H1 (cell line): ENCODE measurements at regions not wholly inside any gene's neighbourhood (a gene's known extent, or its start where the extent isn't known, plus 50 kb on each side); places are given as distances from the start of the nearest gene placed in this dataset.

Experiments
- CTCF ChIA-PET: fragments of 300-600 bp; sonication (Branson Sonifier 250); formaldehyde crosslinking; loops from one replicate; lab custom pipeline; 2021; ENCODE audit not compliant: partially characterized antibody; lab: Charles Lee
- POLR2A ChIA-PET: fragments of 300-600 bp; sonication (Branson Sonifier 250); formaldehyde crosslinking; loops from one replicate; lab custom pipeline; 2021; ENCODE audit warnings: inconsistent platforms; ENCODE audit not compliant: partially characterized antibody; lab: Charles Lee
- DNase-seq, 2 experiments: peaks; one replicate each; pipeline versions ENCODE4 v3.0.0 to v3.0.0-alpha.2; 2010 to 2022; ENCODE audit warnings: low spot score in 2 of 2, low read depth in 1 of 2, mixed read lengths in 1 of 2
- FAIRE-seq: peaks from 2 replicates; lab custom pipeline; 2011; peaks lifted over from hg19 to GRCh38; lab: Jason Lieb, UNC
- H2AFZ ChIP-seq: 2 replicates; pipeline ENCODE4 v1.8.1; 2012; ENCODE audit warnings: low read length, inconsistent platforms
- H2AK5ac ChIP-seq: 2 replicates; pipeline ENCODE4 v1.6.1; 2013; ENCODE audit warnings: low read depth, low read length
- H2BK120ac ChIP-seq: replicated peaks from 2 replicates; pipeline ENCODE3; 2013; ENCODE audit warnings: low read depth, low read length, inconsistent platforms
- H2BK12ac ChIP-seq: 2 replicates; pipeline ENCODE4 v1.6.1; 2013; ENCODE audit warnings: low read depth, low read length
- H2BK15ac ChIP-seq: 2 replicates; pipeline ENCODE4 v1.6.1; 2013; ENCODE audit warnings: low read length
- H2BK20ac ChIP-seq: 2 replicates; pipeline ENCODE4 v1.6.1; 2013; ENCODE audit warnings: low read length
- H2BK5ac ChIP-seq: 2 replicates; pipeline ENCODE4 v1.6.1; 2013; ENCODE audit warnings: low read depth, low read length
- H3K14ac ChIP-seq: 2 replicates; pipeline ENCODE4 v1.6.1; 2013; ENCODE audit warnings: inconsistent platforms; ENCODE audit not compliant: insufficient read length
- H3K18ac ChIP-seq: 2 replicates; pipeline ENCODE4 v1.6.1; 2013; ENCODE audit warnings: low read length; ENCODE audit errors: extremely low read depth
- H3K23ac ChIP-seq: 2 replicates; pipeline ENCODE4 v1.6.1; 2013; ENCODE audit warnings: inconsistent platforms; ENCODE audit not compliant: insufficient read length
- H3K23me2 ChIP-seq: 2 replicates; pipeline ENCODE4 v1.6.1; 2013; ENCODE audit warnings: low read depth, low read length
- H3K27ac ChIP-seq: 2 replicates; pipeline ENCODE4 v1.6.1; 2011; ENCODE audit warnings: low read depth, low read length, inconsistent platforms
- H3K27me3 ChIP-seq, 4 experiments: replicated peaks in 1 of 4; 1 replicate in 1 of 4; 2 replicates in 3 of 4; pipeline versions ENCODE4 v1.6.1 to v1.8.1; 2011 to 2013; ENCODE audit warnings: low read length in 3 of 4, mild to moderate bottlenecking in 3 of 4, inconsistent platforms in 2 of 4, mixed read lengths in 2 of 4, moderate library complexity in 1 of 4; ENCODE audit not compliant: control insufficient read depth in 3 of 4, insufficient read depth in 3 of 4; ENCODE audit errors: extremely low read depth in 1 of 4
- H3K36me3 ChIP-seq, 4 experiments: 2 replicates each; pipeline versions ENCODE4 v1.6.1 to v1.8.1; 2011 to 2013; ENCODE audit warnings: mild to moderate bottlenecking in 4 of 4, low read length in 3 of 4, moderate library complexity in 2 of 4, control low read depth in 1 of 4, inconsistent platforms in 1 of 4; ENCODE audit not compliant: insufficient read depth in 4 of 4, control insufficient read depth in 2 of 4
- H3K4ac ChIP-seq: replicated peaks from 2 replicates; pipeline ENCODE3; 2013; ENCODE audit warnings: low read length, low read depth, mixed read lengths, inconsistent platforms; ENCODE audit not compliant: insufficient read length
- H3K4me1 ChIP-seq, 4 experiments: replicated peaks in 1 of 4; 1 replicate in 1 of 4; 2 replicates in 3 of 4; pipeline versions ENCODE4 v1.6.1 to v1.8.1; 2011 to 2013; ENCODE audit warnings: low read length in 3 of 4, inconsistent platforms in 2 of 4, mixed read lengths in 1 of 4; ENCODE audit not compliant: insufficient read depth in 4 of 4, control insufficient read depth in 3 of 4
- H3K4me2 ChIP-seq, 2 experiments: 2 replicates each; pipeline versions ENCODE4 v1.6.1 to v1.8.1; 2011 to 2013; ENCODE audit warnings: low read depth in 2 of 2, low read length in 2 of 2, control low read depth in 1 of 2, inconsistent platforms in 1 of 2, mild to moderate bottlenecking in 1 of 2; ENCODE audit not compliant: insufficient read depth in 1 of 2
- H3K4me3 ChIP-seq, 4 experiments: fragments of 200-600, 300-600 bp in 1 of 4; sonication (generic), shearing (Covaris generic), sonication (Bioruptor Twin) in 1 of 4; 2 replicates each; pipeline versions ENCODE4 v1.5.1 to v1.8.1; 2011 to 2016; ENCODE audit warnings: low read length in 4 of 4, low read depth in 3 of 4, control low read depth in 2 of 4, inconsistent platforms in 2 of 4, mild to moderate bottlenecking in 2 of 4, mixed read lengths in 1 of 4, moderate library complexity in 1 of 4; ENCODE audit not compliant: insufficient read depth in 2 of 4; ENCODE audit errors: extremely low read depth in 1 of 4
- H3K56ac ChIP-seq: replicated peaks from 2 replicates; pipeline ENCODE3; 2013; ENCODE audit warnings: low read depth, mild to moderate bottlenecking, mixed read lengths, low read length, inconsistent platforms; ENCODE audit not compliant: insufficient read length
- H3K79me1 ChIP-seq: 2 replicates; pipeline ENCODE4 v1.6.1; 2013; ENCODE audit warnings: low read depth, low read length, control low read depth
- H3K79me2 ChIP-seq, 2 experiments: 2 replicates each; pipeline versions ENCODE4 v1.6.1 to v1.8.1; 2012 to 2013; ENCODE audit warnings: low read length in 2 of 2, mild to moderate bottlenecking in 2 of 2, inconsistent platforms in 1 of 2; ENCODE audit not compliant: insufficient read depth in 2 of 2, control insufficient read depth in 1 of 2
- H3K9ac ChIP-seq, 4 experiments: replicated peaks in 1 of 4; 1 replicate in 1 of 4; 2 replicates in 3 of 4; pipeline versions ENCODE4 v1.6.1 to v1.8.1; 2011 to 2013; ENCODE audit warnings: low read depth in 3 of 4, low read length in 3 of 4, control low read depth in 2 of 4, mild to moderate bottlenecking in 2 of 4, moderate library complexity in 2 of 4, inconsistent platforms in 1 of 4; ENCODE audit errors: extremely low read depth in 1 of 4
- H3K9me3 ChIP-seq, 2 experiments: 2 replicates each; pipeline versions ENCODE4 v1.6.1 to v1.8.1; 2012 to 2013; ENCODE audit warnings: mild to moderate bottlenecking in 2 of 2, moderate library complexity in 2 of 2, control low read depth in 1 of 2, inconsistent platforms in 1 of 2, low read depth in 1 of 2, low read length in 1 of 2, mixed read lengths in 1 of 2; ENCODE audit not compliant: insufficient read depth in 2 of 2
- H4K20me1 ChIP-seq, 2 experiments: replicated peaks in 1 of 2; 2 replicates each; pipeline versions ENCODE3 to v1.8.1; 2011 to 2013; ENCODE audit warnings: inconsistent platforms in 2 of 2, low read length in 2 of 2, mild to moderate bottlenecking in 1 of 2; ENCODE audit not compliant: insufficient read depth in 2 of 2, control insufficient read depth in 1 of 2
- H4K5ac ChIP-seq: 2 replicates; pipeline ENCODE4 v1.6.1; 2013; ENCODE audit warnings: low read length, low read depth, mixed read lengths, inconsistent platforms; ENCODE audit not compliant: insufficient read length
- H4K8ac ChIP-seq: 2 replicates; pipeline ENCODE4 v1.8.0; 2013; ENCODE audit warnings: mild to moderate bottlenecking, moderate library complexity, low read length, inconsistent platforms; ENCODE audit not compliant: insufficient read depth; ENCODE audit errors: extremely low read depth
- H4K91ac ChIP-seq: replicated peaks from 2 replicates; pipeline ENCODE3; 2013; ENCODE audit warnings: low read length, mixed read lengths, inconsistent platforms; ENCODE audit not compliant: insufficient read length
- BACH1 ChIP-seq: IDR thresholded peaks from 2 replicates; pipeline ENCODE4 v1.6.1; 2012; ENCODE audit warnings: low read length, improper control_type of control experiment
- EGR1 ChIP-seq: IDR thresholded peaks from 2 replicates; pipeline ENCODE4 v1.6.1; 2011; ENCODE audit warnings: low read depth, low read length, borderline replicate concordance
- GTF2F1 ChIP-seq: IDR thresholded peaks from 2 replicates; pipeline ENCODE4 v1.6.1; 2012; ENCODE audit warnings: low read depth, low read length, improper control_type of control experiment, borderline replicate concordance
- KDM1A ChIP-seq: fragments of 200-600, 300-600 bp; sonication (generic); IDR thresholded peaks from 2 replicates; pipeline ENCODE4 v1.7.1; 2016; ENCODE audit warnings: mild to moderate bottlenecking, low read length, borderline replicate concordance
- RAD21 ChIP-seq, 2 experiments: IDR thresholded peaks in 1 of 2; conservative IDR thresholded peaks in 1 of 2; 2 replicates each; pipeline ENCODE4 v1.6.1; 2011; ENCODE audit warnings: low read depth in 2 of 2, low read length in 2 of 2, improper control_type of control experiment in 1 of 2, inconsistent platforms in 1 of 2, mild to moderate bottlenecking in 1 of 2, moderate library complexity in 1 of 2
- RNF2 ChIP-seq: fragments of 200-900, 300-1000 bp; sonication (generic); IDR thresholded peaks from 2 replicates; pipeline ENCODE4 v1.7.1; 2016; ENCODE audit warnings: borderline replicate concordance, low read depth, mild to moderate bottlenecking, antibody characterized with exemption, low read length; ENCODE audit not compliant: poor library complexity, severe bottlenecking; ENCODE audit errors: missing control alignments
- SP4 ChIP-seq: IDR thresholded peaks from 2 replicates; pipeline ENCODE4 v1.6.1; 2012; ENCODE audit warnings: low read length, inconsistent platforms
- TCF12 ChIP-seq: IDR thresholded peaks from 2 replicates; pipeline ENCODE4 v1.6.1; 2011; ENCODE audit warnings: low read depth, mild to moderate bottlenecking, low read length
- TEAD4 ChIP-seq: IDR thresholded peaks from 2 replicates; pipeline ENCODE4 v1.6.1; 2012; ENCODE audit warnings: low read depth, low read length, inconsistent platforms, mixed read lengths

DNA sequence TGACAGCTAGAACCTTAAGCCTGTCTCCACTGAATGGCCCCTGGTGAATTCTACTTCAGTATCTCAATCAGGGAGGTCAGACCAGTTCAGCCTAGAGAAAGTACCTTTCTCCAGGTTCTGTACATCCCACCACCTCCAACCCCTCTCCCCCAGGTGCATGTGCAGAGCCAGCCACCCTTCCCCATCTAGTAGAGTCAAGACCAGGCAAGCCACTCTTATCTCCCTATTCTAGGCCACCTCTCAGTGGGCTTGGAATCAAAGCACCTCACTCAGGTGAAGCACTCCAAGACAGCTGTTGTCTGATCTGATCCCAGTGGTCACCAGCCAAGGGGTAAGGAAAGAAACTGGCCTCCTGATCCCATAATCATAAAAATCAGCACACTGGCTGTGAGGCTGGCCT, 340.9 kb downstream of the BCL11B start:
- no peak for TF ChIP-seq KDM1A
- no peak for TF ChIP-seq EGR1
- TF ChIP-seq TCF12, result no peak
- no peak for TF ChIP-seq BACH1
- TF ChIP-seq RAD21 (IDR thresholded peaks at IDR 0.05 in 1 of 2, conservative IDR thresholded peaks at IDR 0.05 in 1 of 2; ENCODE audit: low read depth in 2 of 2, low read length in 2 of 2), result no peak
- TF ChIP-seq TEAD4, result no peak
- TF ChIP-seq GTF2F1, result no peak
- TF ChIP-seq SP4, result no peak
- TF ChIP-seq RNF2, result no peak
- TF ChIP-seq, all 59 proteins: peak for 0
- Histone ChIP-seq H3K18ac (no peak overlapping the region), H3K27ac (no peak overlapping the region), H3K23ac (no peak overlapping the region), H3K36me3 (no peaks in the 10 kb centered on the region), H4K20me1 (no peaks in the 10 kb centered on the region), H3K4ac (no peak overlapping the region), H3K79me1 (no peaks in the 10 kb centered on the region; the same call in 1 of the 2 replicates), H4K5ac (no peak overlapping the region), H3K4me3 (no peak overlapping the region), H3K14ac (no peak overlapping the region), H2BK20ac (no peak overlapping the region), H2BK5ac (no peak overlapping the region), H3K4me1 (no peaks in the 10 kb centered on the region), H3K4me2 (no peak overlapping the region), H2AFZ (no peak overlapping the region), H3K9me3 (no peaks in the 10 kb centered on the region), H3K23me2 (no peaks in the 10 kb centered on the region), H2BK120ac (no peak overlapping the region), H3K79me2 (no peaks in the 10 kb centered on the region), H2AK5ac (no peak overlapping the region), H4K8ac (no peak overlapping the region), H2BK12ac (no peak overlapping the region), H4K91ac (no peak overlapping the region), H3K56ac (no peak overlapping the region), H3K27me3 (no peaks in the 10 kb centered on the region), H2BK15ac (no peak overlapping the region), H3K9ac (no peak overlapping the region)
- no peak for DNase-seq
- FAIRE-seq, result no peak
- ChIA-PET POLR2A (no interaction called here), CTCF (interaction anchor here (0.6 kb wide), 1 partner anchor 11 kb away, joined by 3 read pairs; no protein-coding TSS in a partner anchor)
